ENCODE measurements at regions not wholly inside any gene's neighbourhood (a gene's known extent, or its start where the extent isn't known, plus 50 kb on each side); places are given as distances from the start of the nearest gene placed in this dataset.

DNA sequence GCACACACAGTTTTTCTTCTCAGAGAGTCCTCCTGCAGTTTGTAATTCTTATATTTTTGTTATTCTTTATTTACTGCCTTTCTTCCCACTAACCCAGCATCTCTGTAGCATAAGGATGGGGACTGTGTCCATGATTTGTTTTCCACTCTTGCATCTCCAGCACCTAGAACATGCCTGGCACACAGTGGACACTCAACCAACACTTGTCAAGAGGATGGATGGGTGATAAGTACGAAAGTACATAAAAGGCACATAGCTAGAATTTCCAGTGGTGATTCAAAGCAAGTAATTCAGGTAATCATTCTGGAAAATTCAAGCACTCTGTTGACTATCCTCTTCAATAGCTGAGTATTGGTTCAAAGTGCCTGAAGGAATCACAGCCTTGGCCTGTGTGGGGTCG is 60.2 kb upstream of the TRIO start:
- TF ChIP-seq EZH2phosphoT487 (IDR thresholded peaks at IDR 0.05; ENCODE audit: borderline replicate concordance, low read length), result no peak
- TF ChIP-seq, protein P1, sequence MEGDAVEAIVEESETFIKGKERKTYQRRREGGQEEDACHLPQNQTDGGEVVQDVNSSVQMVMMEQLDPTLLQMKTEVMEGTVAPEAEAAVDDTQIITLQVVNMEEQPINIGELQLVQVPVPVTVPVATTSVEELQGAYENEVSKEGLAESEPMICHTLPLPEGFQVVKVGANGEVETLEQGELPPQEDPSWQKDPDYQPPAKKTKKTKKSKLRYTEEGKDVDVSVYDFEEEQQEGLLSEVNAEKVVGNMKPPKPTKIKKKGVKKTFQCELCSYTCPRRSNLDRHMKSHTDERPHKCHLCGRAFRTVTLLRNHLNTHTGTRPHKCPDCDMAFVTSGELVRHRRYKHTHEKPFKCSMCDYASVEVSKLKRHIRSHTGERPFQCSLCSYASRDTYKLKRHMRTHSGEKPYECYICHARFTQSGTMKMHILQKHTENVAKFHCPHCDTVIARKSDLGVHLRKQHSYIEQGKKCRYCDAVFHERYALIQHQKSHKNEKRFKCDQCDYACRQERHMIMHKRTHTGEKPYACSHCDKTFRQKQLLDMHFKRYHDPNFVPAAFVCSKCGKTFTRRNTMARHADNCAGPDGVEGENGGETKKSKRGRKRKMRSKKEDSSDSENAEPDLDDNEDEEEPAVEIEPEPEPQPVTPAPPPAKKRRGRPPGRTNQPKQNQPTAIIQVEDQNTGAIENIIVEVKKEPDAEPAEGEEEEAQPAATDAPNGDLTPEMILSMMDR (conservative IDR thresholded peaks at IDR 0.05; ENCODE audit: low read depth, low read length), result no peak

Data from PC-3 (cell line).